ENCODE measurements at regions not wholly inside any gene's neighbourhood (a gene's known extent, or its start where the extent isn't known, plus 50 kb on each side); places are given as distances from the start of the nearest gene placed in this dataset.

GRCh38 chr3:105033081-105033480, 333.6 kb upstream of the ALCAM start:
- TF ChIP-seq GATA3 (IDR thresholded peaks at IDR 0.05; ENCODE audit: low read depth, low read length): no peak
- TF ChIP-seq GATA2 (IDR thresholded peaks at IDR 0.05; ENCODE audit: low read depth, low read length): no peak

- no peak for TF ChIP-seq GATA3 (IDR thresholded peaks at IDR 0.05; ENCODE audit: low read depth, low read length)
- TF ChIP-seq GATA2 (IDR thresholded peaks at IDR 0.05; ENCODE audit: low read depth, low read length): no peak
These were observed 327.7 kb upstream of the ALCAM start for GRCh38 chr3:105039004-105039403.

GRCh38 chr3:105040026-105040622, 326.6 kb upstream of the ALCAM start:
- TF ChIP-seq GATA2 (IDR thresholded peaks at IDR 0.05; ENCODE audit: low read depth, low read length): no peak
- no peak for TF ChIP-seq GATA3 (IDR thresholded peaks at IDR 0.05; ENCODE audit: low read depth, low read length)

- TF ChIP-seq GATA3 (IDR thresholded peaks at IDR 0.05; ENCODE audit: low read depth, low read length) (no peak), GATA2 (IDR thresholded peaks at IDR 0.05; ENCODE audit: low read depth, low read length) (no peak)
These were observed 324.1 kb upstream of the ALCAM start for GRCh38 chr3:105042586-105042985.

GRCh38 chr3:105051111-105051510, 315.6 kb upstream of the ALCAM start:
- TF ChIP-seq GATA3 (IDR thresholded peaks at IDR 0.05; ENCODE audit: low read depth, low read length): no peak
- TF ChIP-seq GATA2 (IDR thresholded peaks at IDR 0.05; ENCODE audit: low read depth, low read length): no peak

GRCh38 chr3:105051972-105052371, 314.7 kb upstream of the ALCAM start:
- TF ChIP-seq GATA2 (IDR thresholded peaks at IDR 0.05; ENCODE audit: low read depth, low read length): no peak
- TF ChIP-seq GATA3 (IDR thresholded peaks at IDR 0.05; ENCODE audit: low read depth, low read length): no peak

- TF ChIP-seq GATA3 (IDR thresholded peaks at IDR 0.05; ENCODE audit: low read depth, low read length) (no peak), GATA2 (IDR thresholded peaks at IDR 0.05; ENCODE audit: low read depth, low read length) (no peak)
These were observed 303.9 kb upstream of the ALCAM start for GRCh38 chr3:105062853-105063252.

- TF ChIP-seq GATA2 (IDR thresholded peaks at IDR 0.05; ENCODE audit: low read depth, low read length) (no peak), GATA3 (IDR thresholded peaks at IDR 0.05; ENCODE audit: low read depth, low read length) (no peak)
These were observed 300.5 kb upstream of the ALCAM start for GRCh38 chr3:105065895-105066839.

- TF ChIP-seq GATA3 (IDR thresholded peaks at IDR 0.05; ENCODE audit: low read depth, low read length) (no peak), GATA2 (IDR thresholded peaks at IDR 0.05; ENCODE audit: low read depth, low read length) (no peak)
These were observed 299.3 kb upstream of the ALCAM start for GRCh38 chr3:105067361-105067760.

GRCh38 chr3:105077060-105077822, 289.5 kb upstream of the ALCAM start:
- TF ChIP-seq GATA2 (IDR thresholded peaks at IDR 0.05; ENCODE audit: low read depth, low read length) (no peak), GATA3 (IDR thresholded peaks at IDR 0.05; ENCODE audit: low read depth, low read length) (no peak)

- TF ChIP-seq GATA2 (IDR thresholded peaks at IDR 0.05; ENCODE audit: low read depth, low read length): no peak
- TF ChIP-seq GATA3 (IDR thresholded peaks at IDR 0.05; ENCODE audit: low read depth, low read length): no peak
These were observed 282.8 kb upstream of the ALCAM start for GRCh38 chr3:105083945-105084344.

- no peak for TF ChIP-seq GATA2 (IDR thresholded peaks at IDR 0.05; ENCODE audit: low read depth, low read length)
- no peak for TF ChIP-seq GATA3 (IDR thresholded peaks at IDR 0.05; ENCODE audit: low read depth, low read length)
These were observed 281.2 kb upstream of the ALCAM start for GRCh38 chr3:105085506-105085905.

GRCh38 chr3:105093371-105094252, 273.1 kb upstream of the ALCAM start:
- TF ChIP-seq GATA2 (IDR thresholded peaks at IDR 0.05; ENCODE audit: low read depth, low read length) (no peak), GATA3 (IDR thresholded peaks at IDR 0.05; ENCODE audit: low read depth, low read length) (no peak)
